Psoas muscle (tissue), 7 donors: ENCODE measurements at regions not wholly inside any gene's neighbourhood (a gene's known extent, or its start where the extent isn't known, plus 50 kb on each side); places are given as distances from the start of the nearest gene placed in this dataset.

Source experiments
- ATAC-seq, 4 donors: fragments of 200-7000 bp; cut with Tn5 transposase; one replicate each; pipeline ENCODE4 v1.9.1; 2020; ENCODE audit warnings: moderate library complexity in 3 of 4, mild to moderate bottlenecking in 2 of 4
- DNase-seq, 2 donors: peaks; one replicate each; pipeline ENCODE4 v3.0.0-alpha.2; 2020
- H3K27ac ChIP-seq: fragments of 200-600 bp; one replicate; pipeline ENCODE4 v1.8.0; 2022
- H3K27me3 ChIP-seq, 3 donors: fragments of 200-600 bp in 1 of 3; one replicate each; pipeline versions ENCODE4 v1.6.1 to v1.8.0; 2013 to 2022; ENCODE audit warnings: low read length in 2 of 3, mild to moderate bottlenecking in 2 of 3, moderate library complexity in 1 of 3; ENCODE audit not compliant: insufficient read depth in 3 of 3
- H3K36me3 ChIP-seq, 2 donors: fragments of 200-600 bp in 1 of 2; one replicate each; pipeline versions ENCODE4 v1.6.1 to v1.8.0; 2013 to 2022; ENCODE audit warnings: low read depth in 1 of 2, mild to moderate bottlenecking in 1 of 2, moderate library complexity in 1 of 2; ENCODE audit not compliant: insufficient read depth in 1 of 2
- H3K4me1 ChIP-seq: fragments of 200-600 bp; one replicate; pipeline ENCODE4 v1.8.0; 2022
- H3K4me3 ChIP-seq: fragments of 200-600 bp; one replicate; pipeline ENCODE4 v1.8.0; 2022; ENCODE audit warnings: mild to moderate bottlenecking
- H3K9me3 ChIP-seq: fragments of 200-600 bp; one replicate; pipeline ENCODE4 v1.8.0; 2022
- CTCF ChIP-seq: fragments of 200-600 bp; IDR thresholded peaks from one replicate; pipeline ENCODE4 v1.8.0; 2022; ENCODE audit warnings: antibody characterized with exemption
- WGBS, 3 donors: extraction: QIAGEN DNeasy Blood & Tissue Kit; methylation state at CpG; one replicate each; pipeline versions ENCODE4 v1.1.6 to v1.1.7; 2013; 5-methylcytosine and 5-hydroxymethylcytosine counted together
- intact Hi-C, 2 donors: fragments of 100-400 bp; cut with DNase I; formaldehyde crosslinking; loops; one replicate each; pipeline versions ENCODE4 v1.11.0 to v1.14.2; 2022
- donor health status: healthy with polysubstance abuse.
- donor health status: DM: no; HTN: no; CAD: no; lungs with moderate emphysema.
- donor health status: Bipolar disorder and iron deficiency.
- donor health status: healthy.
- donor health status: DM: yes; HTN: yes; CAD: no.
- donor health status: DM: no; HTN: no; CAD: no.
- donor health status: DM: yes; HTN: yes; CAD: no.

- ATAC-seq (no peak), DNase-seq (peak in 1 of 2 donors; percentile 15)
- no peak for TF ChIP-seq CTCF
- H3K4me3 ChIP-seq: no peak overlapping the region
- WGBS, 3 donors: 67 to 77% (median 68%) methylated on average over 7 to 8 of the region's 8 CpGs
- intact Hi-C loops: loop anchor here in 1 of 2 donors (2.0 to 5.0 kb wide), 2 partner anchors 62 to 192 kb away; no protein-coding TSS in a partner anchor
- H3K4me1 ChIP-seq: no peaks in the 10 kb centered on the region
- H3K27me3 ChIP-seq: peaks cover 0 to 2% (median 0%) of the 10 kb centered on the region in 3 donors
- H3K27ac ChIP-seq: no peak overlapping the region
- H3K9me3 ChIP-seq: no peaks in the 10 kb centered on the region
- H3K36me3 ChIP-seq: no peaks in the 10 kb centered on the region
These were observed 109.2 kb upstream of the RUNX3 start for GRCh38 chr1:25039229-25039628.

DNA sequence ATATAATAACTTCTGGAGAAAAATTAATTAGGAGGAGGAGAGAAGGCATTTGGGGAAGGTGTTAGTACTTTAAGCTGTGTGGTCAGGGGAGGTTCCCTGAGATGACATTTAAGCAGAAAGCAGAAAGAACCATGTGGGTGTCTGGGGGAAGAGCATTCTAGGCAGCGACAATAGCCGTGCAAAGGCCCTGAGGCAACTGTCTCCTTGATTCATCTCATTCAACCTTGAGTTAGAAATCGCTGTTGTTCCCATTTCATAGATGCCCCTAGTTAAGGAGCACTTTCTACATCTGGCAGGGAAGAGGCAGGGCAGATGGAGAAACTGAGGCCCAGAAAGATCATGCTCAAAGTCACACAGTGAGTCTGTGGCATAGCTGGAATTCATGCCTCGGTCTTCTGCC, 108.6 kb upstream of the RUNX3 start:
- no peak overlapping the region for H3K27ac ChIP-seq
- H3K9me3 ChIP-seq: no peaks in the 10 kb centered on the region
- H3K27me3 ChIP-seq: peaks cover 0 to 2% (median 0%) of the 10 kb centered on the region in 3 donors
- DNase-seq (no peak), ATAC-seq (no peak)
- intact Hi-C loops: loop anchor here in 1 of 2 donors (2.0 to 5.0 kb wide), 2 partner anchors 62 to 191 kb away; no protein-coding TSS in a partner anchor
- no peak overlapping the region for H3K4me3 ChIP-seq
- TF ChIP-seq CTCF: no peak
- no peaks in the 10 kb centered on the region for H3K36me3 ChIP-seq
- H3K4me1 ChIP-seq: no peaks in the 10 kb centered on the region
- 58 to 71% (median 59%) methylated on average over 4 of the region's 4 CpGs for WGBS, 3 donors

DNA sequence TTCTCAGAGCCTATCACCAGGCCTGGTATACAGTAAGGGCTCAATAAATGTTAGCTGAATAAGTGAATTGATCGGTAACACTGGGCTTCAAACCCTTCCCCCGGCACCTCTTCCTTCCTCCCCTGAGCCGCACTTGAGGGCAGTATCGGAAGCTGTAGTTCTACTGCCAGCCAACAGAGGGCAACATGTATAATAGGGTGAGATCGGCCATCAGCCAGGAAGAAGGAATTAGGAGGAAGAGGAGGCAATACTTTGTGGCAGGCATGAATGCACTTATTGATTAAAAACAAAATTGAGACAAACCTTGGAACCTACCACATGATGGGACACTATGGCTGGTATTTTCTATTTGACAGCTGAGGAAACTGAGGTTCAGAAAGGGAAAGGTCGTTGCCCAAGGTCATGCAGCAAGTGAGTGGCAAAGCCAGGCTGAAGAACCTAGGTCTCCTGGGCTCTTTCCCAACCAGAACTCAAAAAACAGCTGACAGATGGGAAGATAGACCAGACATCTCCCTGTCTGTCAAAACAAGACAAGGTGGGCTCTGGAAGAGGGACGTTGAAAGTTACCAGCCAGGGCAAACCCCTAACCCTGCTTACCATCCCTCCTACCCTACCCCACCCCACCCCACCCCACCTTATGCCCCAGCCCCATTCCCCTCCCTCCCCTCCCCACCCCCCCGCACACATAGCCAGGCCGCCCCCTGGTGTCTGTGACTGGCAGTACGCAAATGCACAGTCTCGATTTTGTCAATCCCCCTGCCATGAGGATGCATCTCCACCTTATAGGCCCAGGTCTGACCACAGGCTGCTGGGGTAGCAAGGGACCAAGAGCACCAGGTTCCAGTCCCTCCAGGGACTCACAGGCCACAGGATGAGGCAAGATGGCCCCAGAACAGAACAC, 107.3 kb upstream of the RUNX3 start:
- H3K36me3 ChIP-seq: no peaks in the 10 kb centered on the region
- intact Hi-C loops: loop anchor here in 1 of 2 donors (2.0 to 5.0 kb wide), 2 partner anchors 63 to 190 kb away; no protein-coding TSS in a partner anchor
- WGBS, 3 donors: 56 to 66% (median 61%) methylated on average over 10 to 11 of the region's 11 CpGs
- no peak overlapping the region for H3K4me3 ChIP-seq
- peak; percentile 49 for TF ChIP-seq CTCF
- H3K4me1 ChIP-seq: no peaks in the 10 kb centered on the region
- peak; percentile 55 to 70 (median 66) for ATAC-seq
- DNase-seq: peak in 1 of 2 donors; percentile 41
- H3K27ac ChIP-seq: no peak overlapping the region
- peaks cover 0 to 2% (median 0%) of the 10 kb centered on the region in 3 donors for H3K27me3 ChIP-seq
- no peaks in the 10 kb centered on the region for H3K9me3 ChIP-seq

GRCh38 chr1:25036117-25036546, 106.1 kb upstream of the RUNX3 start:
- Histone ChIP-seq H3K4me1 (no peaks in the 10 kb centered on the region), H3K9me3 (no peaks in the 10 kb centered on the region), H3K36me3 (no peaks in the 10 kb centered on the region), H3K27me3 (peaks cover 0 to 2% (median 0%) of the 10 kb centered on the region in 3 donors), H3K27ac (no peak overlapping the region), H3K4me3 (no peak overlapping the region)
- DNase-seq (no peak), ATAC-seq (no peak)
- TF ChIP-seq CTCF: no peak
- intact Hi-C loops: loop anchor here in 1 of 2 donors (5.0 kb wide), 1 partner anchor 189 kb away; no protein-coding TSS in a partner anchor
- WGBS, 3 donors: 93 to 100% (median 97%) methylated on average over 3 of the region's 3 CpGs
